ENCODE measurements at regions not wholly inside any gene's neighbourhood (a gene's known extent, or its start where the extent isn't known, plus 50 kb on each side); places are given as distances from the start of the nearest gene placed in this dataset.

- TF ChIP-seq CTCF (IDR thresholded peaks at IDR 0.05) (no peak), SIN3A (IDR thresholded peaks at IDR 0.05; ENCODE audit: borderline replicate concordance, insufficient read depth, low read depth, low read length) (no peak), TCF7L2 (IDR thresholded peaks at IDR 0.05; ENCODE audit: low read depth, low read length) (no peak)
Observed at GRCh38 chr16:49956915-49957314, 68.1 kb upstream of the CNEP1R1 start.
